IMR-90 (cell line): ENCODE measurements at regions not wholly inside any gene's neighbourhood (a gene's known extent, or its start where the extent isn't known, plus 50 kb on each side); places are given as distances from the start of the nearest gene placed in this dataset.

Experiments used
- ATAC-seq: fragments of 200-7000 bp; cut with Tn5 transposase; 2 replicates; pipeline ENCODE4 v1.9.1; 2020; ENCODE audit warnings: low read depth, mild to moderate bottlenecking, moderate library complexity
- BruUV-seq: library from RNA; stranded (reverse); fragments of 400-500 nt; replicated peaks from 2 replicates; lab custom pipeline; 2021; lab: Mats Ljungman, UMichigan
- CTCF ChIA-PET: fragments of 300-600 bp; formaldehyde crosslinking; extraction: SDS; loops from one replicate; lab custom pipeline; 2021; ENCODE audit warnings: antibody characterized with exemption; lab: Yijun Ruan, JAX
- POLR2A ChIA-PET: fragments of 300-600 bp; sonication (Branson Sonifier 250); formaldehyde crosslinking; loops from one replicate; lab custom pipeline; 2022; ENCODE audit warnings: antibody characterized with exemption; ENCODE audit not compliant: unreplicated experiment; lab: Charles Lee
- DNase-seq: peaks from one replicate; pipeline ENCODE4 v3.0.0; 2013
- H2AFZ ChIP-seq: replicated peaks from 2 replicates; pipeline ENCODE3; 2013; ENCODE audit warnings: low read length, mild to moderate bottlenecking; ENCODE audit not compliant: poor library complexity
- H2AK5ac ChIP-seq: 2 replicates; pipeline ENCODE4 v1.6.1; 2013; ENCODE audit warnings: low read depth, low read length, inconsistent platforms
- H2AK9ac ChIP-seq: replicated peaks from 2 replicates; pipeline ENCODE3; 2013; ENCODE audit warnings: mild to moderate bottlenecking, low read depth, low read length, moderate library complexity; ENCODE audit not compliant: poor library complexity
- H2BK120ac ChIP-seq: 2 replicates; pipeline ENCODE4 v1.6.1; 2013; ENCODE audit warnings: low read depth, low read length, inconsistent platforms
- H2BK15ac ChIP-seq: 3 replicates; pipeline ENCODE4 v1.6.1; 2013; ENCODE audit warnings: low read depth, low read length, inconsistent platforms
- H2BK20ac ChIP-seq: 2 replicates; pipeline ENCODE4 v1.6.1; 2013; ENCODE audit warnings: low read depth, mild to moderate bottlenecking, inconsistent platforms, low read length, moderate library complexity
- H2BK5ac ChIP-seq: 2 replicates; pipeline ENCODE4 v1.6.1; 2013; ENCODE audit warnings: mild to moderate bottlenecking, low read depth, low read length, inconsistent platforms; ENCODE audit not compliant: poor library complexity, severe bottlenecking
- H3K14ac ChIP-seq: replicated peaks from 2 replicates; pipeline ENCODE4 v1.6.1; 2013; ENCODE audit warnings: low read depth, low read length, inconsistent platforms
- H3K18ac ChIP-seq: 2 replicates; pipeline ENCODE4 v1.6.1; 2013; ENCODE audit warnings: low read depth, low read length, control low read depth
- H3K23ac ChIP-seq: 2 replicates; pipeline ENCODE4 v1.6.1; 2013; ENCODE audit warnings: low read depth, low read length, inconsistent platforms
- H3K27ac ChIP-seq: 2 replicates; pipeline ENCODE4 v1.5.1; 2013; ENCODE audit warnings: mild to moderate bottlenecking, control low read depth, low read length; ENCODE audit not compliant: insufficient read depth
- H3K27me3 ChIP-seq: 2 replicates; pipeline ENCODE4 v1.6.1; 2013; ENCODE audit warnings: low read length; ENCODE audit not compliant: control insufficient read depth, insufficient read depth
- H3K36me3 ChIP-seq: 2 replicates; pipeline ENCODE4 v1.6.1; 2013; ENCODE audit warnings: low read length, mixed read lengths; ENCODE audit not compliant: control insufficient read depth, insufficient read depth
- H3K4ac ChIP-seq: 2 replicates; pipeline ENCODE4 v1.6.1; 2013; ENCODE audit warnings: low read depth, low read length, inconsistent platforms
- H3K4me1 ChIP-seq: 2 replicates; pipeline ENCODE4 v1.6.1; 2013; ENCODE audit warnings: low read length, mixed read lengths; ENCODE audit not compliant: control insufficient read depth, insufficient read depth
- H3K4me2 ChIP-seq: 2 replicates; pipeline ENCODE4 v1.6.1; 2013; ENCODE audit warnings: low read depth, mild to moderate bottlenecking, control low read depth, low read length, moderate library complexity
- H3K4me3 ChIP-seq: 2 replicates; pipeline ENCODE4 v1.5.1; 2013; ENCODE audit warnings: low read depth, mild to moderate bottlenecking, control low read depth, low read length, moderate library complexity; ENCODE audit not compliant: insufficient read depth
- H3K56ac ChIP-seq: 2 replicates; pipeline ENCODE4 v1.6.1; 2013; ENCODE audit warnings: low read length, inconsistent platforms; ENCODE audit not compliant: insufficient read depth; ENCODE audit errors: extremely low read depth
- H3K79me1 ChIP-seq, 2 experiments: 2 replicates each; pipeline ENCODE4 v1.6.1; 2013; ENCODE audit warnings: low read length in 2 of 2, inconsistent platforms in 1 of 2, low read depth in 1 of 2
- H3K9ac ChIP-seq: 2 replicates; pipeline ENCODE4 v1.6.1; 2013; ENCODE audit warnings: low read depth, low read length, control low read depth
- H3K9me1 ChIP-seq: 2 replicates; pipeline ENCODE4 v1.6.1; 2013; ENCODE audit warnings: low read length, inconsistent platforms; ENCODE audit not compliant: insufficient read depth
- H3K9me3 ChIP-seq: 2 replicates; pipeline ENCODE4 v1.6.1; 2013; ENCODE audit warnings: low read length; ENCODE audit not compliant: control insufficient read depth, insufficient read depth
- H4K20me1 ChIP-seq: 2 replicates; pipeline ENCODE4 v1.6.1; 2013; ENCODE audit warnings: low read length, inconsistent platforms; ENCODE audit not compliant: insufficient read depth
- H4K5ac ChIP-seq: 2 replicates; pipeline ENCODE4 v1.6.1; 2013; ENCODE audit warnings: mild to moderate bottlenecking, low read depth, low read length, control low read depth
- H4K8ac ChIP-seq, 2 experiments: 2 replicates each; pipeline ENCODE4 v1.6.1; 2013; ENCODE audit warnings: low read depth in 2 of 2, low read length in 2 of 2, control low read depth in 1 of 2, inconsistent platforms in 1 of 2
- H4K91ac ChIP-seq: 2 replicates; pipeline ENCODE4 v1.6.1; 2013; ENCODE audit warnings: low read depth, low read length, inconsistent platforms; ENCODE audit not compliant: insufficient read depth
- CEBPB ChIP-seq: IDR thresholded peaks from 2 replicates; pipeline ENCODE4 v1.6.1; 2012; ENCODE audit warnings: low read depth, low read length, improper control_type of control experiment
- CHD1 ChIP-seq: IDR thresholded peaks from 2 replicates; pipeline ENCODE4 v1.6.1; 2012; ENCODE audit warnings: low read depth, low read length, improper control_type of control experiment
- MAFK ChIP-seq: IDR thresholded peaks from 2 replicates; pipeline ENCODE4 v1.6.1; 2012; ENCODE audit warnings: low read depth, low read length, improper control_type of control experiment
- MXI1 ChIP-seq: IDR thresholded peaks from 2 replicates; pipeline ENCODE4 v1.6.1; 2012; ENCODE audit warnings: low read depth, mild to moderate bottlenecking, low read length, moderate library complexity, borderline replicate concordance
- RAD21 ChIP-seq: IDR thresholded peaks from 2 replicates; pipeline ENCODE4 v1.6.1; 2012; ENCODE audit warnings: low read length, improper control_type of control experiment
- SMC3 ChIP-seq: fragments of 150-350 bp; IDR thresholded peaks from 2 replicates; pipeline ENCODE4 v1.6.1; 2016; ENCODE audit warnings: low read depth, mild to moderate bottlenecking, antibody characterized with exemption, low read length, moderate library complexity
- WGBS, 2 experiments: methylation state at CpG; one replicate each; pipeline versions ENCODE4 v1.1.5 to v1.1.7; 2013; ENCODE audit warnings: missing lambda C conversion rate in 2 of 2; ENCODE audit not compliant: insufficient read length in 1 of 2; ENCODE audit errors: extremely low coverage in 2 of 2; 5-methylcytosine and 5-hydroxymethylcytosine counted together
- dilution Hi-C: fragments of 300-500 bp; cut with HindIII; formaldehyde crosslinking; loops from one replicate; pipeline ENCODE4 v1.14.3; 2018; ENCODE audit warnings: low sequenced_read_pairs; ENCODE audit not compliant: unreplicated experiment
- in situ Hi-C: fragments of 300-500 bp; cut with MboI; formaldehyde crosslinking; loops from 3 replicates; pipeline ENCODE4 v1.14.3; 2019; ENCODE audit warnings: low sequenced_read_pairs, inconsistent platforms, mixed read lengths
- intact Hi-C: fragments of 100-400 bp; cut with micrococcal nuclease; formaldehyde crosslinking; loops from 2 replicates; pipeline ENCODE4 v1.10.0; 2022

- Histone ChIP-seq H2AFZ (no peak overlapping the region), H4K91ac (no peak overlapping the region), H3K18ac (no peak overlapping the region), H3K4me3 (no peak overlapping the region), H2BK5ac (no peak overlapping the region), H2BK20ac (no peak overlapping the region), H3K4ac (no peak overlapping the region), H2AK5ac (no peak overlapping the region), H3K9me3 (no peaks in the 10 kb centered on the region), H3K27ac (no peak overlapping the region), H2BK15ac (no peak overlapping the region), H4K20me1 (no peaks in the 10 kb centered on the region), H3K27me3 (peaks cover 3% of the 10 kb centered on the region), H3K56ac (no peak overlapping the region), H4K5ac (no peak overlapping the region), H2AK9ac (no peak overlapping the region), H3K4me2 (no peak overlapping the region), H2BK120ac (no peak overlapping the region), H3K9ac (no peak overlapping the region), H3K36me3 (no peaks in the 10 kb centered on the region), H3K9me1 (no peaks in the 10 kb centered on the region), H3K23ac (no peak overlapping the region), H3K79me1 (no peaks in the 10 kb centered on the region), H3K14ac (no peak overlapping the region), H3K4me1 (no peaks in the 10 kb centered on the region), H4K8ac (no peak overlapping the region)
- dilution Hi-C loops: no loop called here
- ChIA-PET POLR2A (no interaction called here), CTCF (no interaction called here)
- in situ Hi-C loops: no loop called here
- WGBS, 2 experiments: 60% methylated on average over 1 of the region's 3 CpGs; no CpG with 5 or more reads in 1 of the 2 experiments
- TF ChIP-seq MAFK (no peak), RAD21 (no peak), SMC3 (no peak), CEBPB (no peak), CHD1 (no peak), MXI1 (no peak)
- no peak for DNase-seq
- intact Hi-C loops: no loop called here
- no TSS peak for BruUV-seq
- no peak for ATAC-seq
Observed at GRCh38 chr4:146099585-146099984, 75.9 kb upstream of the LSM6 start.
